NB4 (cell line): ENCODE measurements at regions not wholly inside any gene's neighbourhood (a gene's known extent, or its start where the extent isn't known, plus 50 kb on each side); places are given as distances from the start of the nearest gene placed in this dataset.

Source experiments
- POLR2A ChIP-seq: IDR thresholded peaks from 2 replicates; pipeline ENCODE4 v1.6.1; 2011; ENCODE audit warnings: mild to moderate bottlenecking; ENCODE audit not compliant: insufficient read length; ENCODE audit errors: extremely low read depth
- TF ChIP-seq, protein P1 (sequence below): IDR thresholded peaks from one replicate; pipeline ENCODE4 v1.5.1; 2012; ENCODE audit warnings: low read depth, low read length

DNA sequence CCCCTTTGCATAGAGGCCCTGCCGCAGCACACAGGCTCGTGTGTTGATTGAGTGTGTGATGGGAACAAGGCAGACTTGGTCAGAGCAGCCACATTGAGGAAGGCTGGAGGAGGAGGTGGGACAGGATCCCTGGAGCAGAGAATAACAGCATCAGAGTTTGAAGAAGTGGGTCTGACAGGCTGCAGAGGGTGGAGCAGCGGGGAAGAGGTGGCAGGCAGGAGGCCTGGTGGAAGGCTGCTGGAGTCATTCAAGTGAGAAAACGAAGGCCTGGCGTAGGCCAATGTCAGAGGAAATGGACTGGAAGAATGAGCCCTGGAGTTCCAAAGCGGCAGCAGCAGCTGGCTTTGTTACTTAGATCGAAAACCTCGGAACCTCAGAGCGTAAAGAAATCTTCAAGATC lies 115.0 kb upstream of the GRIK3 start:
- TF ChIP-seq, protein P1, sequence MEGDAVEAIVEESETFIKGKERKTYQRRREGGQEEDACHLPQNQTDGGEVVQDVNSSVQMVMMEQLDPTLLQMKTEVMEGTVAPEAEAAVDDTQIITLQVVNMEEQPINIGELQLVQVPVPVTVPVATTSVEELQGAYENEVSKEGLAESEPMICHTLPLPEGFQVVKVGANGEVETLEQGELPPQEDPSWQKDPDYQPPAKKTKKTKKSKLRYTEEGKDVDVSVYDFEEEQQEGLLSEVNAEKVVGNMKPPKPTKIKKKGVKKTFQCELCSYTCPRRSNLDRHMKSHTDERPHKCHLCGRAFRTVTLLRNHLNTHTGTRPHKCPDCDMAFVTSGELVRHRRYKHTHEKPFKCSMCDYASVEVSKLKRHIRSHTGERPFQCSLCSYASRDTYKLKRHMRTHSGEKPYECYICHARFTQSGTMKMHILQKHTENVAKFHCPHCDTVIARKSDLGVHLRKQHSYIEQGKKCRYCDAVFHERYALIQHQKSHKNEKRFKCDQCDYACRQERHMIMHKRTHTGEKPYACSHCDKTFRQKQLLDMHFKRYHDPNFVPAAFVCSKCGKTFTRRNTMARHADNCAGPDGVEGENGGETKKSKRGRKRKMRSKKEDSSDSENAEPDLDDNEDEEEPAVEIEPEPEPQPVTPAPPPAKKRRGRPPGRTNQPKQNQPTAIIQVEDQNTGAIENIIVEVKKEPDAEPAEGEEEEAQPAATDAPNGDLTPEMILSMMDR, result no peak
- TF ChIP-seq POLR2A, result no peak
